ENCODE measurements at regions not wholly inside any gene's neighbourhood (a gene's known extent, or its start where the extent isn't known, plus 50 kb on each side); places are given as distances from the start of the nearest gene placed in this dataset.
"Not testable (repeated sequence)": the region's sequence is repeated elsewhere in the genome, so short reads cannot be mapped to it uniquely, and the experiment has no call there.

GRCh38 chr2:228762565-228762964, 508.5 kb downstream of the PID1 start:
- TF ChIP-seq CTCF (IDR thresholded peaks at IDR 0.05), result no peak
- no peak overlapping the region for H3K4me3 ChIP-seq (ENCODE audit: low read length)
- no peak for DNase-seq

DNA sequence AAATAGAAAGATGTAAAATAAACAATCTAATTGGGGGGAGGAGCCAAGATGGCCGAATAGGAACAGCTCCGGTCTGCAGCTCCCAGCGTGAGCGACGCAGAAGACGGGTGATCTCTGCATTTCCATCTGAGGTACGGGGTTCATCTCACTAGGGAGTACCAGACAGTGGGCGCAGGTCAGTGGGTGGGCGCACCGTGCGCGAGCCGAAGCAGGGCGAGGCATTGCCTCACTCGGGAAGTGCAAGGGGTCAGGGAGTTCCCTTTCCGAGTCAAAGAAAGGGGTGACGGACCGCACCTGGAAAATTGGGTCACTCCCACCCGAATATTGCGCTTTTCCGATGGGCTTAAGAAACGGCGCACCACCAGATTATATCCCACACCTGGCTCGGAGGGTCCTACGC, 515.4 kb downstream of the PID1 start:
- H3K4me1 Mint-ChIP-seq (ENCODE audit: low read depth); ATAC-seq (ENCODE audit: poor library complexity); H3K36me3 ChIP-seq (ENCODE audit: insufficient read depth, low read length); H3K27me3 ChIP-seq (ENCODE audit: control insufficient read depth in 1 of 2, insufficient read depth in 2 of 2, low read length in 2 of 2); H3K4me1 ChIP-seq (ENCODE audit: insufficient read depth, low read length); CTCF ChIA-PET; DNase-seq; H3K27ac ChIP-seq (ENCODE audit: low read depth in 1 of 2, low read length in 2 of 2); intact Hi-C loops (cut with DNase I, micrococcal nuclease); POLR2A ChIA-PET; H3K4me3 ChIP-seq (ENCODE audit: low read length); H3K4me3 Mint-ChIP-seq; H3K36me3 Mint-ChIP-seq (ENCODE audit: low read depth); H3K27ac Mint-ChIP-seq; H3K27me3 Mint-ChIP-seq; H3K9me3 Mint-ChIP-seq; H3K9me3 ChIP-seq (ENCODE audit: control insufficient read depth in 1 of 2, insufficient read depth in 1 of 2, low read length in 2 of 2): not testable (repeated sequence)

More at GRCh38 chr2:228762565-228762964, 508.5 kb downstream of the PID1 start:
- Mint-ChIP-seq H3K4me3 (no peak overlapping the region), H3K9me3 (peaks cover 3% of the 10 kb centered on the region), H3K27me3 (no peaks in the 10 kb centered on the region), H3K4me1 (ENCODE audit: low read depth) (no peaks in the 10 kb centered on the region), H3K27ac (no peak overlapping the region), H3K36me3 (ENCODE audit: low read depth) (no peaks in the 10 kb centered on the region)
- no peak for ATAC-seq (ENCODE audit: poor library complexity)
- no peaks in the 10 kb centered on the region for H3K27me3 ChIP-seq (ENCODE audit: control insufficient read depth in 1 of 2, insufficient read depth in 2 of 2, low read length in 2 of 2)
- ChIA-PET CTCF (no interaction called here), POLR2A (no interaction called here)
- peaks cover 0 to 9% of the 10 kb centered on the region in 2 experiments for H3K9me3 ChIP-seq (ENCODE audit: control insufficient read depth in 1 of 2, insufficient read depth in 1 of 2, low read length in 2 of 2)
- no peak overlapping the region for H3K27ac ChIP-seq (ENCODE audit: low read depth in 1 of 2, low read length in 2 of 2)
- H3K4me1 ChIP-seq (ENCODE audit: insufficient read depth, low read length), result no peaks in the 10 kb centered on the region
- intact Hi-C loops (cut with DNase I, micrococcal nuclease), result no loop called here
- no peaks in the 10 kb centered on the region for H3K36me3 ChIP-seq (ENCODE audit: insufficient read depth, low read length)

GRCh38 chr2:228747483-228747882, 523.6 kb downstream of the PID1 start:
- intact Hi-C loops (cut with DNase I, micrococcal nuclease), result no loop called here
- Histone ChIP-seq H3K27me3 (ENCODE audit: control insufficient read depth in 1 of 2, insufficient read depth in 2 of 2, low read length in 2 of 2) (no peaks in the 10 kb centered on the region), H3K4me3 (ENCODE audit: low read length) (no peak overlapping the region), H3K36me3 (ENCODE audit: insufficient read depth, low read length) (no peaks in the 10 kb centered on the region), H3K9me3 (ENCODE audit: control insufficient read depth in 1 of 2, insufficient read depth in 1 of 2, low read length in 2 of 2) (peaks cover 0 to 7% of the 10 kb centered on the region in 2 experiments), H3K27ac (ENCODE audit: low read depth in 1 of 2, low read length in 2 of 2) (no peak overlapping the region), H3K4me1 (ENCODE audit: insufficient read depth, low read length) (no peaks in the 10 kb centered on the region)
- Mint-ChIP-seq H3K36me3 (ENCODE audit: low read depth) (no peaks in the 10 kb centered on the region), H3K9me3 (no peaks in the 10 kb centered on the region), H3K27ac (no peak overlapping the region), H3K27me3 (no peaks in the 10 kb centered on the region), H3K4me3 (no peak overlapping the region), H3K4me1 (ENCODE audit: low read depth) (no peaks in the 10 kb centered on the region)
- ATAC-seq (ENCODE audit: poor library complexity) (no peak), DNase-seq (no peak)
- POLR2A ChIA-PET, result no interaction called here
- no peak for TF ChIP-seq CTCF (IDR thresholded peaks at IDR 0.05)
- CTCF ChIA-PET, result no interaction called here

DNA sequence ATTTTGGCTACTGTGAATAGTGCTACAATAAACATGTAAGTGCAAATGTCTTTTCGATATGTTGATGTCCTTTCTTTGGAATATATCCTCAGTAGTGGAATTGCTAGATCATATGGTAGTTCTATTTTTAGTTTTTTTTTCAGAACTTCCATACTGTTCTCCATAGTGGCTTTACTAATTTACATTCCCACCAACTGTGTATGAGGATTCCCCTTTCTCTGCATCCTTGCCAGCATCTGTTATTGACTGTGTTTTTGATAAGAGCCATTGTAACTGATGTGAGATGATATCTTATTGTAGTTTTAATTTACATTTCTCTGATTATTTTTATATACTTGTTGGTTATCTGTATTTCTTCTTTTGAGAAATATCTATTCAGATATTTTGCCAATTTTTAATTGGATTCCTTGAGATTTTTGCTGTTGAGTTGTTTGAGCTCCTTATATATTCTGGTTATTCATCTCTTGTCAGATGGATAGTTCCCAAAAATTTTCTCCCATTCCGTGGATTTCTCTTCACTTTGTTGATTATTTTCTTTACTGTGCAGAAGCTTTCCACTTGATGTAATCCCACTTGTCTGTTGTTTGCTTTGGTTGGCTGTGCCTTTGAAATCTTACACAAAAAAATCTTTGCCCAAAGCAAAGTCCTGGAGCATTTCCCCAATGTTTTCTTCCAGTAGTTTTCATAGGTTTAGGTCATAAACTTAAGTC, 532.3 kb downstream of the PID1 start:
- CTCF ChIA-PET, result no interaction called here
- no peaks in the 10 kb centered on the region for H3K9me3 ChIP-seq (ENCODE audit: control insufficient read depth in 1 of 2, insufficient read depth in 1 of 2, low read length in 2 of 2)
- H3K4me3 ChIP-seq (ENCODE audit: low read length), result no peak overlapping the region
- H3K4me3 Mint-ChIP-seq, result no peak overlapping the region
- H3K4me1 ChIP-seq (ENCODE audit: insufficient read depth, low read length), result no peaks in the 10 kb centered on the region
- no peaks in the 10 kb centered on the region for H3K27me3 Mint-ChIP-seq
- no peaks in the 10 kb centered on the region for H3K4me1 Mint-ChIP-seq (ENCODE audit: low read depth)
- no peak overlapping the region for H3K27ac Mint-ChIP-seq
- H3K27ac ChIP-seq (ENCODE audit: low read depth in 1 of 2, low read length in 2 of 2), result no peak overlapping the region
- H3K27me3 ChIP-seq (ENCODE audit: control insufficient read depth in 1 of 2, insufficient read depth in 2 of 2, low read length in 2 of 2), result no peaks in the 10 kb centered on the region
- H3K36me3 Mint-ChIP-seq (ENCODE audit: low read depth), result no peaks in the 10 kb centered on the region
- POLR2A ChIA-PET, result no interaction called here
- TF ChIP-seq CTCF (IDR thresholded peaks at IDR 0.05), result no peak
- ATAC-seq (ENCODE audit: poor library complexity) (no peak), DNase-seq (no peak)
- no peaks in the 10 kb centered on the region for H3K36me3 ChIP-seq (ENCODE audit: insufficient read depth, low read length)
- intact Hi-C loops (cut with DNase I, micrococcal nuclease), result no loop called here
- peaks cover 6% of the 10 kb centered on the region for H3K9me3 Mint-ChIP-seq

All from CD4-positive, alpha-beta T cell (primary cell).